ENCODE measurements at regions not wholly inside any gene's neighbourhood (a gene's known extent, or its start where the extent isn't known, plus 50 kb on each side); places are given as distances from the start of the nearest gene placed in this dataset.

DNA sequence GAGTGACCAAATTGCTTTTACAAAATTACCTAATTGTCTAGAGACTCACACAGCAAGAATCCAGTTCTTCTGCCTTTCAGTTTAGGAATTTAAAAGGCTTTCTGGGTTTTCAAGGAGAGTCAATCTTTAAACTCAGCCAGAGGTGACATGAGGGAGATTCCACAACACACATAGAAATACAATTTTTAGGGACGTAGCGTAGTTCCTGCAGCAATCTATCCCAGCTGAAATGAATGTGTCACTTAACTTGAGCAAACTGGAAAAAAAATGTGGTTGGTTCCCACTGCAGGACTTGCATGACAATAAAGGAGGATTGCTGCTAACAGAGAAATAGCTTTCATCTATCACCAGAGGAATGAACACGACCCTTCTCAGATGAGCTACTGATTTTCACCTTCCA is 269.7 kb downstream of the OTOL1 start:
- TF ChIP-seq, protein P1, sequence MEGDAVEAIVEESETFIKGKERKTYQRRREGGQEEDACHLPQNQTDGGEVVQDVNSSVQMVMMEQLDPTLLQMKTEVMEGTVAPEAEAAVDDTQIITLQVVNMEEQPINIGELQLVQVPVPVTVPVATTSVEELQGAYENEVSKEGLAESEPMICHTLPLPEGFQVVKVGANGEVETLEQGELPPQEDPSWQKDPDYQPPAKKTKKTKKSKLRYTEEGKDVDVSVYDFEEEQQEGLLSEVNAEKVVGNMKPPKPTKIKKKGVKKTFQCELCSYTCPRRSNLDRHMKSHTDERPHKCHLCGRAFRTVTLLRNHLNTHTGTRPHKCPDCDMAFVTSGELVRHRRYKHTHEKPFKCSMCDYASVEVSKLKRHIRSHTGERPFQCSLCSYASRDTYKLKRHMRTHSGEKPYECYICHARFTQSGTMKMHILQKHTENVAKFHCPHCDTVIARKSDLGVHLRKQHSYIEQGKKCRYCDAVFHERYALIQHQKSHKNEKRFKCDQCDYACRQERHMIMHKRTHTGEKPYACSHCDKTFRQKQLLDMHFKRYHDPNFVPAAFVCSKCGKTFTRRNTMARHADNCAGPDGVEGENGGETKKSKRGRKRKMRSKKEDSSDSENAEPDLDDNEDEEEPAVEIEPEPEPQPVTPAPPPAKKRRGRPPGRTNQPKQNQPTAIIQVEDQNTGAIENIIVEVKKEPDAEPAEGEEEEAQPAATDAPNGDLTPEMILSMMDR (IDR thresholded peaks at IDR 0.05; ENCODE audit: unreplicated experiment in 3 of 3): no peak
- Mint-ChIP-seq H3K36me3 (ENCODE audit: low read depth) (no peaks in the 10 kb centered on the region), H3K9me3 (no peaks in the 10 kb centered on the region), H3K4me3 (no peak overlapping the region), H3K27me3 (ENCODE audit: low read depth) (no peaks in the 10 kb centered on the region), H3K27ac (no peak overlapping the region), H3K4me1 (no peaks in the 10 kb centered on the region)

DNA sequence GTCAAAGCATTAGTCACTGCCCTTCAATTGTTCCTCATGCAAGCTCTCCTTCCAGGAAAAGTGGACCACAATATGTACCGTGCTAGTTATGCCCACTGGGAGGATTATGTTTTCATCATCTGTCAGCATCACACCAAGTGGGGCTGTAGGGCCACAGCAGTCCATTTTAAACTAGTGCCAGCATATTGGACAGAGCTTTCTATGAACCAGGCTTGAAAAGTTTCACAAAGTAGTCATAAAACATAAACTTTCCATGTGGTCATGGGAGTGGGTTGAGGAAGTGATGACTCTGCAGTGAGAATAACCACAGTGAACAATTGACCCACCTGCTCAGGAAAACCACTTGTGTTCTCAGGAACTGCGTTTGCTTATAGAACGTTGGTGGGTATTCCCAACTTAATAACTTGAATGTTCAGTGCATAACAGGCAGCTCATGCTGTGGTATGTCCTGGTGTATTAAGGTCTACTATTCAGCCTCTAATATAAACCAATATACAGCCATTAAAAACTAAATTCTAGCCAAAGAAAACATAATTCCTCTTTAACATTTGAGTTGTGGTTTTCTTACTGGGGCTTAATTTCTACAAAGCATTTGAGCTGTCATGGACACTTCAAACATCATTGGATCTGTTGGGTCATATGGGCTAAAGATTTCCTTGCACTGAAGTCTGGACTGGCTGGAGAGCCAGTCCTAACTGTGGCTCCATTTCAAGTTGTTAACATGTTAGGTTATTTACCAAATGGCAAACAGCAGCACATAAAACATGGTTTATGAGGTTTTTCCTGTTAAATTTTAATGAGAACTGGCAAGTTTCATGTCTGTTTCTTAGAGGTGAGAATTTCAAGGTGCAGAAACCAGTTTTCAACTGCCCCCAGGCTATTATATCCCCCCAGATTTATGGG is 274.1 kb downstream of the OTOL1 start:
- no peak overlapping the region for H3K4me3 Mint-ChIP-seq
- H3K27ac Mint-ChIP-seq: no peak overlapping the region
- TF ChIP-seq, protein P1 (IDR thresholded peaks at IDR 0.05; ENCODE audit: unreplicated experiment in 3 of 3): no peak
- no peaks in the 10 kb centered on the region for H3K27me3 Mint-ChIP-seq (ENCODE audit: low read depth)
- H3K9me3 Mint-ChIP-seq: no peaks in the 10 kb centered on the region
- no peaks in the 10 kb centered on the region for H3K4me1 Mint-ChIP-seq
- no peaks in the 10 kb centered on the region for H3K36me3 Mint-ChIP-seq (ENCODE audit: low read depth)

DNA sequence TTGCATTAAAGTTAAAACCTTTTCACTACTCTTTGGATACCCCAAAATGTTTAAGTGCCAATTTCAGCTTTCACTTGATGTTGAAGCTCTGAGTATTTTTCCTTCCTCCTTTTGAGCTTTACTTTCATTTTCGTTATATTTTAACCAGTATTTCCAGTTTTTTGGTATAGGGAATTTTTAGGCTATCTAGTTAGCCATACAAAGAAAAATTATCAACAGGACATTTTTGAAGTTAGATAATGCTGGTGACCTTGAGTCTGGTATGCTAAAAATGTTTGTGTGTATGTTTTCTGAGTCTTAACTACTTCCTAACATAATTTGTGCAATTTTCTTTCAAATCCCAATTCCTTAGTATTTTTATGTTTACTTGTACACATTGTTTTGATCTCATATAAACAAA is 284.8 kb downstream of the OTOL1 start:
- Mint-ChIP-seq H3K4me1 (peaks cover 5% of the 10 kb centered on the region), H3K27ac (no peak overlapping the region), H3K4me3 (no peak overlapping the region), H3K27me3 (ENCODE audit: low read depth) (no peaks in the 10 kb centered on the region), H3K9me3 (peaks cover 2% of the 10 kb centered on the region), H3K36me3 (ENCODE audit: low read depth) (no peaks in the 10 kb centered on the region)
- TF ChIP-seq, protein P1 (IDR thresholded peaks at IDR 0.05; ENCODE audit: unreplicated experiment in 3 of 3): no peak

DNA sequence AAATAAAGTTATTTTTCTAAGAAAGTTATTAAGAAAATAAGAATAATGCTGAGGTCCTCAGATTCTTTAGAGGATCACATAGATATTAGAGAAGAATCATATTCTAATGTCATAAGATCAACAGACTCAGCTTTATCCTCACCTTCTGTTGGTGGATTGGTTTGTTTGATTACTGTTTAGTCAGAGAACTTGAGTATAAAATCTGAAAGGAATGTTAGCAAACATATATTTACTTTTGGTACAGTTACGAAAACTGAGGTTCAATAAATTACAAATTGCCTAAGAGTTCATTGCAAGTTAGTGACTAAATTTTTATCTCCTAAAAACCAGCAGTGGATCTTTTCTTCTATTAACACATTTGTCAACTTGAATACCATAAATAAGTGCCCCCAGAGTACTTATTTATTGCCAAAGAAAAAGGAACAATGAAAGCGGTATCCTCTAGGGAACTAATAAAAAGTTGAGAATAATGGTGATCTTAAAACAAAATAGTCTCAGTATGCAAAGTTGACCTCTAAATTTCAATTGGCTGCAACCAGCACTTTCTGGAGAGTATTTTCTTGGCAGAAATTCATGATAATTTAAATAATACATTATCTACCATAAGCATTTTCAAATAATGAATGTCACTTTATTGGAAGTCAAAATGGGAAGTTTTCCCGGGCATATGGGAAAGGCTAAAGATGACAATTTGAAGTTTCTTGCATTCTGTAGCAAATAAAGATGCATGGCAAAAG is 296.8 kb downstream of the OTOL1 start:
- Mint-ChIP-seq H3K27ac (peak overlapping the region in 1 of 3 experiments; percentile 44), H3K27me3 (ENCODE audit: low read depth) (no peaks in the 10 kb centered on the region), H3K4me3 (no peak overlapping the region), H3K36me3 (ENCODE audit: low read depth) (no peaks in the 10 kb centered on the region), H3K4me1 (peaks cover 13% of the 10 kb centered on the region), H3K9me3 (no peaks in the 10 kb centered on the region)
- TF ChIP-seq, protein P1 (IDR thresholded peaks at IDR 0.05; ENCODE audit: unreplicated experiment in 3 of 3): no peak

DNA sequence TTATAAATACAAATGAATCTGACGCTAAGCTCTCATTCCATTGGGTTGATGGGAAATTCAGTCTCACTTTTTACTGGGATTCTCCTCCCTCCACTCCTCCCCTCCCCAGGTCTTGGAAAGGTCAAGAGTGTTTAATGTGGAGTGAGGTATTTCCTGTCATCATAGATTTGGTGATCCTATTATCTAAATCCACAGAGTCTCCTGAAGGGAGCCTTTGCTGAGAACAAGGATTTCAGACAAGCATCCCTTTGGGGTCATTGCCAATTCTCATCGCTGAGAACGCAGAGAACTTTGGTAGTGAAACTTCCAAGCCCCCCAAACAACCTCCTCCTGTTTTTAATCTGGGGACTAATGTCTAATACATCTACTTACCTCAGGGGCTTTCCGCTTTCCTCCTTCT is 297.9 kb downstream of the OTOL1 start:
- TF ChIP-seq, protein P1 (IDR thresholded peaks at IDR 0.05; ENCODE audit: unreplicated experiment in 3 of 3): no peak
- no peak overlapping the region for H3K4me3 Mint-ChIP-seq
- H3K27me3 Mint-ChIP-seq (ENCODE audit: low read depth): no peaks in the 10 kb centered on the region
- peak overlapping the region in 1 of 3 experiments; percentile 88 for H3K27ac Mint-ChIP-seq
- peaks cover 13% of the 10 kb centered on the region for H3K4me1 Mint-ChIP-seq
- H3K36me3 Mint-ChIP-seq (ENCODE audit: low read depth): no peaks in the 10 kb centered on the region
- H3K9me3 Mint-ChIP-seq: peaks cover under 1% of the 10 kb centered on the region

Measured in nephron (organoid).